BJ (cell line): ENCODE measurements at regions not wholly inside any gene's neighbourhood (a gene's known extent, or its start where the extent isn't known, plus 50 kb on each side); places are given as distances from the start of the nearest gene placed in this dataset.

Experiments
- CTCF ChIA-PET: fragments of 350-600 bp; formaldehyde crosslinking; extraction: SDS; loops from one replicate; lab custom pipeline; 2021; ENCODE audit warnings: antibody characterized with exemption, inconsistent platforms; lab: Yijun Ruan, JAX
- POLR2A ChIA-PET: fragments of 300-600 bp; sonication (Branson Sonifier 250); formaldehyde crosslinking; extraction: SDS; loops from one replicate; lab custom pipeline; 2021; ENCODE audit warnings: antibody characterized with exemption; lab: Charles Lee
- DNase-seq: peaks from one replicate; pipeline ENCODE4 v3.0.0-alpha.2; 2011; ENCODE audit warnings: low read depth
- H3K27me3 ChIP-seq: 2 replicates; pipeline ENCODE4 v1.6.0; 2011; ENCODE audit warnings: low read length; ENCODE audit not compliant: control insufficient read depth, insufficient read depth
- H3K36me3 ChIP-seq: 2 replicates; pipeline ENCODE4 v1.5.1; 2011; ENCODE audit warnings: low read length; ENCODE audit not compliant: control insufficient read depth, insufficient read depth
- H3K4me3 ChIP-seq: 2 replicates; pipeline ENCODE4 v1.5.1; 2011; ENCODE audit warnings: low read depth, mild to moderate bottlenecking, control low read depth, low read length
- CTCF ChIP-seq: IDR thresholded peaks from 2 replicates; pipeline ENCODE4 v1.5.1; 2011; ENCODE audit warnings: low read depth, mild to moderate bottlenecking, control low read depth, inconsistent platforms, low read length, moderate library complexity; ENCODE audit not compliant: insufficient read depth

- Histone ChIP-seq H3K36me3 (no peaks in the 10 kb centered on the region), H3K4me3 (no peak overlapping the region), H3K27me3 (no peaks in the 10 kb centered on the region)
- DNase-seq = no peak
- no peak for TF ChIP-seq CTCF
- CTCF ChIA-PET = no interaction called here
- POLR2A ChIA-PET = interaction anchor here (0.6 kb wide), 1 partner anchor 1817 kb away, joined by 3 read pairs; no protein-coding TSS in a partner anchor
Measured at GRCh38 chr1:195153107-195153506, 1455.1 kb downstream of the KCNT2 start.

- CTCF ChIA-PET = no interaction called here
- DNase-seq = no peak
Measured at GRCh38 chr1:195150768-195151167, 1457.5 kb downstream of the KCNT2 start.

GRCh38 chr1:195141294-195141693, 1466.9 kb downstream of the KCNT2 start:
- CTCF ChIA-PET = no interaction called here
- DNase-seq = no peak

More at GRCh38 chr1:195150768-195151167, 1457.5 kb downstream of the KCNT2 start:
- no peaks in the 10 kb centered on the region for H3K36me3 ChIP-seq
- POLR2A ChIA-PET = no interaction called here
- no peaks in the 10 kb centered on the region for H3K27me3 ChIP-seq
- no peak for TF ChIP-seq CTCF
- no peak overlapping the region for H3K4me3 ChIP-seq

GRCh38 chr1:195130598-195130997, 1477.6 kb downstream of the KCNT2 start:
- POLR2A ChIA-PET = no interaction called here
- Histone ChIP-seq H3K36me3 (no peaks in the 10 kb centered on the region), H3K4me3 (no peak overlapping the region), H3K27me3 (no peaks in the 10 kb centered on the region)
- CTCF ChIA-PET = no interaction called here
- no peak for TF ChIP-seq CTCF
- no peak for DNase-seq

More at GRCh38 chr1:195141294-195141693, 1466.9 kb downstream of the KCNT2 start:
- TF ChIP-seq CTCF = no peak
- POLR2A ChIA-PET = no interaction called here
- no peaks in the 10 kb centered on the region for H3K27me3 ChIP-seq
- H3K4me3 ChIP-seq = no peak overlapping the region
- no peaks in the 10 kb centered on the region for H3K36me3 ChIP-seq

GRCh38 chr1:195122497-195122896, 1485.7 kb downstream of the KCNT2 start:
- no peaks in the 10 kb centered on the region for H3K27me3 ChIP-seq
- no peak for DNase-seq
- no peak overlapping the region for H3K4me3 ChIP-seq
- CTCF ChIA-PET = no interaction called here
- H3K36me3 ChIP-seq = no peaks in the 10 kb centered on the region
- POLR2A ChIA-PET = no interaction called here
- TF ChIP-seq CTCF = no peak
